Fibroblast of the conjunctiva (primary cell): ENCODE measurements at regions not wholly inside any gene's neighbourhood (a gene's known extent, or its start where the extent isn't known, plus 50 kb on each side); places are given as distances from the start of the nearest gene placed in this dataset.

ENCODE experiments used
- DNase-seq: peaks from one replicate; pipeline ENCODE4 v3.0.0-alpha.2; 2010; ENCODE audit warnings: low read depth

DNA sequence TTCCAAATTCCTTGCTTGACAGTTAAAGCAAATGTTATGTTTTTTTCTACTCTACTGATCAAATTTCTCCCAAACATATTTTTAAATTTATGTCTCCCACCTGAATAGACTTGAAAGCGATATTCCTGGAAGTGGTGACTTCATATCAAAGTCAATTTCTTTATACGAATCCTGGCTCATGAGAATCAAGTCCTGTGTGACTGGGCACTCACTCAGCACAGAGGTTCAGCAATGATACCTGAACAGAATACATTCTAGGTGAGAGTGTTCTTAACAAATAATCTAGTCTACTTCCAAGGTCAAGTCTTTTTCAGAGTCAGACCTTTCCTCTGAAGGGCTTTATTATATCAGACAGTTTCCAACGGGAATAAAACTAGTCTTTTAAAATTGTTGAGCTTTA is 1070.6 kb downstream of the TRHDE start:
- no peak for DNase-seq

DNA sequence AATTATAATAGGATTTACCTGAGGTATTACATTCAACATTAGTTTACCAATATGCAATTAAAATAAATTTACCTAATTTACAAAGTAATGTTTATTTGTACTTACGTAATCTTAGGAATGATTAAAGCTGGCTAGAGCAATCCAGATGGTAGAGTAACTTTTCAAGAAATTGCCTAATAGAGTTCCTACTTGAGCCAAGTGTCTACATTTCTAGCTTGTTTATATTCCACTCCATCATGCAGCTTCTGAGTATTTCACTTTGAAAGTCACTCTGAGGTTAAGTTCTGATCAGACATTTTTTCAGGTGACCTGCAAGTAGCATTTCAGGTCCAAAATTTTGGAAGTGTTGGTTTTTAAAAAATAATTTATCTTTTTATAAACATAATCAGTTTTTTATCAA is 1080.7 kb downstream of the TRHDE start:
- no peak for DNase-seq

GRCh38 chr12:73361156-73361863 is 1089.1 kb downstream of the TRHDE start:
- DNase-seq, result no peak

DNA sequence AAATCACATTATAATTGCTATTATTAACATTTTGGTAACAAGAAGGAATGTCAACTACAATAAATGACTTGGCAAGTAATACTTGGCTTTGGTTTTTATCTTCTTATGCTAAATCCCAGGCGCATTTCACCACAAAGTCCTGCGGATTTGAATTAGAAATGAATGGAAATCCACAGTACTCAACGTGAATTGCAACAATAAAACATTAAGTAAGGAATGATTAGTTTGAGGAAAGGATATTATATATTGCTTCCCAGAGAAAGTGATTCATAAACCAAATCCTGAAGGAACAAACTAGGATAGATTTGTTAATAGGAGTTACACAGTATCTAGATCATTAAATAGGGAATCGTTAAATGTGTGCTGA is 1089.7 kb downstream of the TRHDE start:
- no peak for DNase-seq

GRCh38 chr12:73362666-73363065 is 1090.5 kb downstream of the TRHDE start:
- DNase-seq, result no peak

DNA sequence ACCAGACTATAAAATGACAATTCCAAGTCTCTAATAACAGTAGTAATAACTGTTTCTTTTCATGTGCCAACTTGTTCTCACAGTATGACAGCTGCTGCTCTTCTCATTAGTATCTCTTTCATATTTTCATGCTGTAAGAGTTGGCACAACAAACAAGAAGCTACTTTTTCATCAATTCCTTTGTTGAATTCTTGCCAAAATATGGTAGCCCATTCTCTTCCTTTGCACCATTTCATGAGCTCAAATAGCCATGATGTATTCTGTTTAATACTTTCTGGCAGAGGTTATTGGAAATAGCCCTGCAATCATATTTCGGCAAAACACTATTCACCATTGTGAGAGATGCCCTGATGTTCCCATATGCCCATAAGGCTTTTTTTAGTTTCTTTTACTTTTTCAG is 1100.7 kb downstream of the TRHDE start:
- no peak for DNase-seq

GRCh38 chr12:73374360-73374759 is 1102.2 kb downstream of the TRHDE start:
- DNase-seq, result no peak

- no peak for DNase-seq
These were observed 1111.5 kb downstream of the TRHDE start for GRCh38 chr12:73383584-73384222.

DNA sequence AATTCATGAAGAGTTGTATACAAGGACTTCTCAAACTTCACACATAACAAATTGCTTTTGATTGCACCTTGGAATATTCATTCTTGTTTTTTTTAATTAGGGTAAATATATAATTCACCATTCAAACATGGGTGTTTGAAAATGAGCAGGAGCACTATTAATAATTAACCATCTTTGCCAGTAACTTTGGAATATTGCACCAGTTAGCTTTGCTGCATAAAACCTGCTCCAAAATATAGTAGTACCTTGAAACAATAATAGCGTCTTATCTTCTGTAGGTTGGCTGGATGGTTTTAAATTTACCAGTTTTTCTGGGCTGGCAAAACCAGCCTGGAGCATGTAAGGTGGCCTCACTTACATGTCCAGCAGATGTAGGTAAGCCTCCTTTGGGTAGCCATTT is 1112.4 kb downstream of the TRHDE start:
- DNase-seq, result no peak

- no peak for DNase-seq
These were observed 1118.1 kb downstream of the TRHDE start for GRCh38 chr12:73390261-73390660.

- DNase-seq, result no peak
These were observed 1124.6 kb upstream of the ATXN7L3B start for GRCh38 chr12:73413051-73413450.

- DNase-seq, result no peak
These were observed 1123.7 kb upstream of the ATXN7L3B start for GRCh38 chr12:73413974-73414373.

- DNase-seq, result no peak
These were observed 1122.7 kb upstream of the ATXN7L3B start for GRCh38 chr12:73414926-73415325.

- DNase-seq, result no peak
These were observed 1119.1 kb upstream of the ATXN7L3B start for GRCh38 chr12:73418541-73418940.

DNA sequence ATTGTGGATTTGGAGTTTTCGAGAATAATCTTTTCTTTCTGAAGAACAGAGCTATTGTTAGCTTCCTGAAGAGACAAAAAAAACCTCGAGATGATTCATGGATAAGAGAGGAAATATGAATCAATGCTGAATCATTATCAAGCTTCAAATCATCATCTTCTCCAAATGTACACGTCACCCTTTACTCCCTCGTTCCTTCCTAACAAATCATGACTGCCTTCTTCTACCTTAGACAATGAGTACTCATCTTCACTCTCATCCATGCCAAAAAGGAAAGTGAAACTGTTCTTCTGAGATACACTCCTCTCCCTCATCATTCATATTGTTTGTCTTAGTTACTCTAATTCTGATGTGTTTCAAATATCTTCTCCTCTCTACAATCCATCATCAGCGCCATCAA is 1115.8 kb upstream of the ATXN7L3B start:
- no peak for DNase-seq

DNA sequence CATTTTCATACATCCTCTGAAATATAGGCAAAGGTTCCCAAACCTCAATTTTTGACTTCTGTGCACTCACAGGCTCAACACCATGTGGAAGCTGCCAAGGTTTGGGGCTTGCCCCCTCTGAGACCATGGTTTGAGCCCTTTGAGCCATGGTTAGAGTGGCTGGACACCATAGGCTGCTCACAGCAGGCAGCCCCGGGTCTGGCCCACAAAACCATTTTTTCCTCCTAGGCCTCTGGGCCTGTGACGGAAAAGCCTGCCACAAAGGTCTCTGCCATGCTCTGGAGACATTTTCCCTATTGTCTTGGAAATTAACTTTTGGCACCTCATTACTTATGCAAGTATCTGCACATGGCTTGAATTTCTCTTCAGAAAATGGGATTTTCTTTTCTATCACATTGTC is 1113.2 kb upstream of the ATXN7L3B start:
- DNase-seq, result no peak

DNA sequence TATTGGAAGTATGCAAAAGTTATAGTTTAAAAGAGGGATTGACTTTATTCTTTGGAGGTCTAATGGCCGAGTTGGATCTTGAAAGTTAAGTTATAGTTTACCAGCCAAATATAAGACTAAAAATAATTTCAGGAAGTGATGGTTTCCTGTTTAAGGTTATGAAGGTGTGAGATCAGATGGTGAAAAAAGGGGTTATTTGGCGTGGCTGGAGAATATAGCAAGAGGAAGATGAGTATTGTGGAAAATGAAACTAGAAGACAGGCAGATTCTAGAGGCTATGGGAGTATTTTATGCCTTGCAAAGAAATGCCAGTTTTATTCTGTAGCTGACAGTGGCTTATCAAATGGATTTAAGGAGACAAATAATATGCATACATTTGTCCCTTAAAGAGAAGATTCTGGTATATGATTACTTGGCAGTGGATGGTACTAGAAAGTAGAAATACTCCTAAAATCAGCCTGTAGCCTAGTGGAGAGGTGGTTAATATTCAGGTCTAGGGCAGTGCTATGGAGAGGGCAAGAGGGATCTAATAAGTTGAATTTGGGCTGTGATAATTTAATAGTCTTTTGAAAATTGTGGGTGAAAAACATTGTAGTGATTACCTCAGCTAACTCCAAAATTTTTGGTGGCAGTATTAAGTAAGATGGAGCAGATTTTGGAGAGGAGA is 1091.8 kb upstream of the ATXN7L3B start:
- no peak for DNase-seq

DNA sequence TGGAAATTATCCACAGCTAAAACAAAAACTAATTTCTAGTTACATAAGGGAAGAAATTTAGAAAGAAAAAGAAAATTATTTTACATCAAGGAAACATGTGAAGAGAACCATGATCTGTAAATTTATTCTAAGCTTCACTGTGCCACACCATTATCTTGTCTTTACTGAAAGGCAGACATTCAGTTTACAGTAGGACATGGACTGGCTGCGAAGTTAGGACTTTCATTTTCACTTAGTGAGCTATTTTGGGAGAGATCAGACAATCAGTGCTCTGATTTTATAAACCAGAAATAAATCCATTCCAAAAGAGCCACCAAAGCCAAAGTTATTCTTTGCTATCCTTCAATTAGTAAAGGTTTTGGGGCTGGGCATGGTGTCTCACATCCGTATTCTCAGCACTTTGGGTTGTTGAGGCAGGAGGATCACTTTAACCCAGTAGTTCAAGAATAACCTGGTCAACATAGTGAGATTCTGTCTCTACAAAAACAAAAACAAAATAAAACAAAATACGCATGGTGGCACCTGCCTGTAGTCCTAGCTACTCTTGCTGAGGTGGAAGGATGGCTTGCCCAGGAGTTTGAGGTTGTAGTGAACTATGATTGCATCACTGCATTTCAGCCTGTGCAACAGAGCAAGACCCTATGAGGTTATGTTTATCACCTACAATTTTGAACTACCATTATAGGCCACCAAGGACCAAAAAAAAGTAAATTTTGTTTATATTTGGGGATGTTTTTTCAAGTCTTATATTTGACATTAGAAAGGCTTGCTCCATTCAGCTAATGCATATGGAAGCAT is 1084.8 kb upstream of the ATXN7L3B start:
- no peak for DNase-seq

DNA sequence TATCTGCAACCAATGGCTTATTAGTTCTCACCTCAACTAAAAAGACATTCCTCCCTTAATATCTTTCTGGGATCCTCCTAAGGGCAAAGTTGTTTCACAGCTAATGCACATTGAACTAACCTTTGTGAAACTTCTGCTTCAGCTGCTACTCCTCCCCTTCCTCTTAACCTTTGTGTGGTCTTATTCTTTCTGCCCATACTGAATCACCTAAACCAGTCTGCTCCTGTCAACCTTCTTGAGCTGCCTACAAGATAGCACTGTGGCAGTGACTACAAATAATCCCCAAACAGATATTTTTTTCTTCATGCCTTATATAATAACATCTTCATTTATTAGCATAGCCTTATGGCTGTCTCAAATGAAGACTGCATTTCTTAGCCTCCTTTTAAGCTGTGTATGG is 1077.4 kb upstream of the ATXN7L3B start:
- no peak for DNase-seq

GRCh38 chr12:73465106-73465505 is 1072.5 kb upstream of the ATXN7L3B start:
- DNase-seq, result no peak

DNA sequence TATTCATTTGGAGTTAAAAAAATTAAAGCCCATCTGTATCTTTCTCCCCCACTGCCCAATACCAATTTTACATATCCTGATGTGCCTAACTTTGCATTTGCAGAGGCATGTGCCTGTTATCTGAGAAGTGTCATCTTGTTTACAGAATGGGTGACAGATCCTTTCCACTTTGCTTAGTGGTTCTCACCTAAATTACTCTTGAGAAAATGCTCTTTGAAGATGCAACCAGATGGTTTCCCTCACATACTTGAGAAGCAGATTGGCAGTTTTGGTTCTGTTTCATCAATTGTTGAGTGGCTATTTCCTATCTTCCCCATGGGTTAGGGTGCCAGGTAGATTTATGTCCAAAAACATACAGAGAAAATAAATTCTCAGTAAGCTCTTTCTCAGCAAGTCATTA is 1051.4 kb upstream of the ATXN7L3B start:
- no peak for DNase-seq

DNA sequence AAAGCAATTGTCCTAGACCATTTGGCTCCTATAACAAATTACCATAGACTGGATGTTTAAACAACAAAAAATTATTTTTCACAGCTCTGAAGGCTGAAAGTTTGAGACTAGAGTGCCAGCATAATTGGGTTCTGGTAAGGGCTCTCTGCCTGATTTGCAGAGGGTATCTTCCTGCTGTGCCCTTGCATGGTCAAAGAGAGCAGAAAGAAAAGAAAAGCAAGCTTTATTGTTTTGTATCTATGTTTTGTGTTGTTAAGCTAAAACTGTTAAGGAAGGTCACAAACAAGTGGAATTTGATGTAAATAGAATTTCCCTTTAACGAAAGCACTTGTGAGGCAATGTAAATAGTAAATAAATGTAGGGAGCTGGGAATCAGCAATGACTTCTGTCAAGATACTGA is 1031.0 kb upstream of the ATXN7L3B start:
- no peak for DNase-seq

DNA sequence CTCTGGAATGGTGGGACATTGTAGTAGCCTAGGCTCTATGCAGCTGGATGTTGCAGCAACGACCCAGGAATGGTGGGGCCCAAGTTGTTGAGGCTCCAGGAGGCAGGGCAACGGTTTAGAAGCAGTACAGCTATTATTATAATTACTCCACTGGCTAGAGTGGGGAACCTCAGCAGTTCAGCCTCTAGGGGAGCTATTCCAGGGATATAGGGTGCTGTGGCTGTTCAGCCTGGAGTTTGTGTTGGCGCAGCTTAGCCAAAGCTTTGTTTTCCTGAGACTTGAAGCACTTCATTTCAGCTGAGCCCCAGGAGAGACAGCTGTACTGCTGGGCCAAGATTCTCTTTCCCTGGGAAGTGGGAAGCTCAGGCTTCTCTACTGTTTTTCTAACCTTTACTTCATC is 1023.0 kb upstream of the ATXN7L3B start:
- no peak for DNase-seq
